GM23338 (cell line): ENCODE measurements at regions not wholly inside any gene's neighbourhood (a gene's known extent, or its start where the extent isn't known, plus 50 kb on each side); places are given as distances from the start of the nearest gene placed in this dataset.

Experiments
- ATAC-seq: fragments of 200-7000 bp; cut with Tn5 transposase; 3 replicates; pipeline ENCODE4 v1.9.1; 2020
- DNase-seq: peaks from one replicate; pipeline ENCODE4 v3.0.0-alpha.2; 2015; ENCODE audit warnings: low spot score
- H2AFZ ChIP-seq: fragments of 200-600 bp; sonication (generic); 2 replicates; pipeline ENCODE4 v1.8.0; 2016; ENCODE audit warnings: antibody characterized with exemption, mild to moderate bottlenecking, moderate library complexity
- H3F3A ChIP-seq: fragments of 200-600 bp; sonication (generic); replicated peaks from 2 replicates; pipeline ENCODE4 v1.8.0; 2017; ENCODE audit warnings: antibody characterized with exemption, mixed run types, low read depth
- H3K27ac ChIP-seq: fragments of 200-600 bp; sonication (generic); 2 replicates; pipeline ENCODE4 v1.6.1; 2016; ENCODE audit warnings: low read depth
- H3K27me3 ChIP-seq: fragments of 200-600 bp; sonication (generic); 2 replicates; pipeline ENCODE4 v1.8.0; 2016; ENCODE audit warnings: mild to moderate bottlenecking, mixed run types, moderate library complexity; ENCODE audit not compliant: insufficient read depth
- H3K36me3 ChIP-seq: fragments of 200-600 bp; sonication (generic); 2 replicates; pipeline ENCODE4 v1.8.0; 2016; ENCODE audit warnings: mild to moderate bottlenecking; ENCODE audit not compliant: insufficient read depth
- H3K4me1 ChIP-seq: fragments of 200-600 bp; sonication (generic); 2 replicates; pipeline ENCODE4 v1.8.0; 2016; ENCODE audit warnings: mild to moderate bottlenecking, moderate library complexity; ENCODE audit not compliant: insufficient read depth
- H3K4me2 ChIP-seq: fragments of 200-600 bp; sonication (generic); 2 replicates; pipeline ENCODE4 v1.7.1; 2017; ENCODE audit warnings: mixed run types
- H3K4me3 ChIP-seq: fragments of 200-600 bp; sonication (generic); 2 replicates; pipeline ENCODE4 v1.6.1; 2016; ENCODE audit warnings: mixed run types
- H3K79me2 ChIP-seq: fragments of 200-600 bp; sonication (generic); replicated peaks from 2 replicates; pipeline ENCODE4 v1.8.0; 2017; ENCODE audit warnings: mild to moderate bottlenecking; ENCODE audit not compliant: insufficient read depth
- H3K9me2 ChIP-seq: fragments of 200-600 bp; sonication (generic); 2 replicates; pipeline ENCODE4 v1.8.0; 2017; ENCODE audit not compliant: insufficient read depth
- H4K20me1 ChIP-seq: fragments of 200-600 bp; sonication (generic); replicated peaks from 2 replicates; pipeline ENCODE4 v1.8.0; 2017; ENCODE audit warnings: mild to moderate bottlenecking; ENCODE audit not compliant: insufficient read depth
- H3K27ac Mint-ChIP-seq: 2 replicates; pipeline ENCODE4 v1.8.0; 2020; ENCODE audit warnings: inconsistent platforms, mild to moderate bottlenecking, moderate library complexity, mixed read lengths
- H3K27me3 Mint-ChIP-seq: 3 replicates; pipeline ENCODE4 v1.8.0; 2022; ENCODE audit warnings: low read depth, mild to moderate bottlenecking, moderate library complexity, mixed read lengths, inconsistent platforms; ENCODE audit not compliant: insufficient read depth, poor library complexity
- H3K36me3 Mint-ChIP-seq: 3 replicates; pipeline ENCODE4 v1.8.0; 2021; ENCODE audit warnings: low read depth, mild to moderate bottlenecking, inconsistent platforms, moderate library complexity, mixed read lengths
- H3K4me1 Mint-ChIP-seq: 3 replicates; pipeline ENCODE4 v1.8.0; 2020; ENCODE audit warnings: mild to moderate bottlenecking, inconsistent platforms, mixed read lengths
- H3K4me3 Mint-ChIP-seq: 3 replicates; pipeline ENCODE4 v1.8.0; 2021; ENCODE audit warnings: moderate library complexity, mild to moderate bottlenecking, inconsistent platforms, mixed read lengths
- H3K9me3 Mint-ChIP-seq: 3 replicates; pipeline ENCODE4 v1.8.0; 2020; ENCODE audit warnings: moderate library complexity, mild to moderate bottlenecking, inconsistent platforms, mixed read lengths
- EZH2 ChIP-seq: fragments of 200-600 bp; sonication (generic); IDR thresholded peaks from one replicate; pipeline ENCODE4 v1.8.0; 2017; ENCODE audit warnings: antibody characterized with exemption, mild to moderate bottlenecking, low read depth; ENCODE audit not compliant: unreplicated experiment
- JUNB ChIP-seq: IDR thresholded peaks from one replicate; pipeline ENCODE4 v1.6.1; 2016; ENCODE audit warnings: antibody characterized with exemption; ENCODE audit not compliant: unreplicated experiment
- NANOG ChIP-seq: IDR thresholded peaks from 2 replicates; pipeline ENCODE4 v1.6.1; 2016; ENCODE audit warnings: antibody characterized with exemption, borderline replicate concordance
- POLR2AphosphoS5 ChIP-seq: IDR thresholded peaks from 2 replicates; pipeline ENCODE4 v1.6.1; 2016; ENCODE audit warnings: antibody characterized with exemption, low read depth
- STAT1 ChIP-seq: IDR thresholded peaks from one replicate; pipeline ENCODE4 v1.6.1; 2016; ENCODE audit warnings: antibody characterized with exemption; ENCODE audit not compliant: unreplicated experiment
- ZNF331 ChIP-seq: fragments of 250-450 bp; sonication (Bioruptor Pico); IDR thresholded peaks from 2 replicates; pipeline ENCODE4 v1.5.0; 2020; ENCODE audit warnings: low read depth, mild to moderate bottlenecking, moderate library complexity
- TF ChIP-seq, protein P1 (sequence below): fragments of 250-450 bp; sonication (Bioruptor Pico); IDR thresholded peaks from 2 replicates; pipeline ENCODE4 v1.5.0; 2020; ENCODE audit warnings: mild to moderate bottlenecking, moderate library complexity
- TF ChIP-seq, protein P2 (sequence below), 2 experiments: fragments of 200-600 bp in 1 of 2; sonication (generic) in 1 of 2; conservative IDR thresholded peaks; 2 replicates each; pipeline versions ENCODE4 v1.5.1 to v1.6.1; 2016 to 2017; ENCODE audit warnings: antibody characterized with exemption in 2 of 2, low read depth in 2 of 2, mild to moderate bottlenecking in 2 of 2, moderate library complexity in 1 of 2

DNA sequence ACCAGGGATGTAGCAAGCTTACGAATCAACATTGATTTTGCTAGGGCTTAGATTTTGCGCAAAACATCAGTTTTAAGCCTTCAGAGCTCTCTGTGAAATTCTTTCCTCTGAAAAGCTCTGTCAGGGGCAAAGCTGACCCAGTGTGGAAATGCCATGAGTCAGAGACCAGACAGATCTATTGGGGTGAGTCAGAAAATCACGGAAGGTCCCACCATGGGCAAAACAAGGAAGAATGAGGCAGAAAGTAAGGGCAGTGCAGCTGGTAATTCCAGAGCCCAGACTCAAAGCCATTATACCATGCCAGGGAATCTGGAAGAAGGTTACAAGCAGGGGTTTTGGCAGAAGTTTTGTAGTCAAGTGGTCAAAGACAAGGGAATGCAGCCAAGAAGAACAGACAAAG, 256.6 kb upstream of the CTAGE1 start (continued):
- TF ChIP-seq, protein P1, sequence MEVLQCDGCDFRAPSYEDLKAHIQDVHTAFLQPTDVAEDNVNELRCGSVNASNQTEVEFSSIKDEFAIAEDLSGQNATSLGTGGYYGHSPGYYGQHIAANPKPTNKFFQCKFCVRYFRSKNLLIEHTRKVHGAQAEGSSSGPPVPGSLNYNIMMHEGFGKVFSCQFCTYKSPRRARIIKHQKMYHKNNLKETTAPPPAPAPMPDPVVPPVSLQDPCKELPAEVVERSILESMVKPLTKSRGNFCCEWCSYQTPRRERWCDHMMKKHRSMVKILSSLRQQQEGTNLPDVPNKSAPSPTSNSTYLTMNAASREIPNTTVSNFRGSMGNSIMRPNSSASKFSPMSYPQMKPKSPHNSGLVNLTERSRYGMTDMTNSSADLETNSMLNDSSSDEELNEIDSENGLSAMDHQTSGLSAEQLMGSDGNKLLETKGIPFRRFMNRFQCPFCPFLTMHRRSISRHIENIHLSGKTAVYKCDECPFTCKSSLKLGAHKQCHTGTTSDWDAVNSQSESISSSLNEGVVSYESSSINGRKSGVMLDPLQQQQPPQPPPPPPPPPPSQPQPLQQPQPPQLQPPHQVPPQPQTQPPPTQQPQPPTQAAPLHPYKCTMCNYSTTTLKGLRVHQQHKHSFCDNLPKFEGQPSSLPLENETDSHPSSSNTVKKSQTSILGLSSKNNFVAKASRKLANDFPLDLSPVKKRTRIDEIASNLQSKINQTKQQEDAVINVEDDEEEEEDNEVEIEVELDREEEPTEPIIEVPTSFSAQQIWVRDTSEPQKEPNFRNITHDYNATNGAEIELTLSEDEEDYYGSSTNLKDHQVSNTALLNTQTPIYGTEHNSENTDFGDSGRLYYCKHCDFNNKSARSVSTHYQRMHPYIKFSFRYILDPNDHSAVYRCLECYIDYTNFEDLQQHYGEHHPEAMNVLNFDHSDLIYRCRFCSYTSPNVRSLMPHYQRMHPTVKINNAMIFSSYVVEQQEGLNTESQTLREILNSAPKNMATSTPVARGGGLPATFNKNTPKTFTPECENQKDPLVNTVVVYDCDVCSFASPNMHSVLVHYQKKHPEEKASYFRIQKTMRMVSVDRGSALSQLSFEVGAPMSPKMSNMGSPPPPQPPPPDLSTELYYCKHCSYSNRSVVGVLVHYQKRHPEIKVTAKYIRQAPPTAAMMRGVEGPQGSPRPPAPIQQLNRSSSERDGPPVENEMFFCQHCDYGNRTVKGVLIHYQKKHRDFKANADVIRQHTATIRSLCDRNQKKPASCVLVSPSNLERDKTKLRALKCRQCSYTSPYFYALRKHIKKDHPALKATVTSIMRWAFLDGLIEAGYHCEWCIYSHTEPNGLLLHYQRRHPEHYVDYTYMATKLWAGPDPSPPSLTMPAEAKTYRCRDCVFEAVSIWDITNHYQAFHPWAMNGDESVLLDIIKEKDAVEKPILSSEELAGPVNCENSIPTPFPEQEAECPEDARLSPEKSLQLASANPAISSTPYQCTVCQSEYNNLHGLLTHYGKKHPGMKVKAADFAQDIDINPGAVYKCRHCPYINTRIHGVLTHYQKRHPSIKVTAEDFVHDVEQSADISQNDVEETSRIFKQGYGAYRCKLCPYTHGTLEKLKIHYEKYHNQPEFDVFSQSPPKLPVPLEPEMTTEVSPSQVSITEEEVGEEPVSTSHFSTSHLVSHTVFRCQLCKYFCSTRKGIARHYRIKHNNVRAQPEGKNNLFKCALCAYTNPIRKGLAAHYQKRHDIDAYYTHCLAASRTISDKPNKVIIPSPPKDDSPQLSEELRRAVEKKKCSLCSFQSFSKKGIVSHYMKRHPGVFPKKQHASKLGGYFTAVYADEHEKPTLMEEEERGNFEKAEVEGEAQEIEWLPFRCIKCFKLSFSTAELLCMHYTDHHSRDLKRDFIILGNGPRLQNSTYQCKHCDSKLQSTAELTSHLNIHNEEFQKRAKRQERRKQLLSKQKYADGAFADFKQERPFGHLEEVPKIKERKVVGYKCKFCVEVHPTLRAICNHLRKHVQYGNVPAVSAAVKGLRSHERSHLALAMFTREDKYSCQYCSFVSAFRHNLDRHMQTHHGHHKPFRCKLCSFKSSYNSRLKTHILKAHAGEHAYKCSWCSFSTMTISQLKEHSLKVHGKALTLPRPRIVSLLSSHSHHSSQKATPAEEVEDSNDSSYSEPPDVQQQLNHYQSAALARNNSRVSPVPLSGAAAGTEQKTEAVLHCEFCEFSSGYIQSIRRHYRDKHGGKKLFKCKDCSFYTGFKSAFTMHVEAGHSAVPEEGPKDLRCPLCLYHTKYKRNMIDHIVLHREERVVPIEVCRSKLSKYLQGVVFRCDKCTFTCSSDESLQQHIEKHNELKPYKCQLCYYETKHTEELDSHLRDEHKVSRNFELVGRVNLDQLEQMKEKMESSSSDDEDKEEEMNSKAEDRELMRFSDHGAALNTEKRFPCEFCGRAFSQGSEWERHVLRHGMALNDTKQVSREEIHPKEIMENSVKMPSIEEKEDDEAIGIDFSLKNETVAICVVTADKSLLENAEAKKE (CRISPR knock-in tag), result no peak

DNA sequence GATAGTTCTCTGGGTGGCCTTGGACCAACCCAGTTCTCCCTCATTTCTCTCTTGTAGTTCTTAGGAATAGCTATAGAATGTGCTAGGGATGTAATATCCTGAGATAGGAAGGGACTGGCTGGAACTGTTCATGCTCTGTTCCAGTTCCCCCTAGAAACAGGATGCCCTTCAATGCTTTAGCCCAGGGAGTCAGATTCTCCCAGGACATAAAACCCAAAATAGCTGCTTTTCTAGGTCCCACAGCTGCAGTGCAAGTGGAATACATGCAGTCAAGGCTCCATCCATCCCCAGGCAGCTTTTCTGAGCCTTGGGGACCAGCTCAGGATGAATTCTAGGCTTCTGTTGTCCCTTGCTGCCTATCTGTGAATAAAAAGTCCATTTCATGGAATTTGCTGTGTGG, 257.3 kb upstream of the CTAGE1 start:
- Histone ChIP-seq H4K20me1 (no peaks in the 10 kb centered on the region), H3K36me3 (no peaks in the 10 kb centered on the region), H2AFZ (no peak overlapping the region), H3F3A (no peaks in the 10 kb centered on the region), H3K4me2 (no peak overlapping the region), H3K9me2 (0 out of 2 replicates have a peak, but pooled peaks cover 4% of the 10 kb centered on the region), H3K27me3 (no peaks in the 10 kb centered on the region), H3K27ac (no peak overlapping the region), H3K4me1 (no peaks in the 10 kb centered on the region), H3K79me2 (no peaks in the 10 kb centered on the region), H3K4me3 (no peak overlapping the region)
- Mint-ChIP-seq H3K4me1 (no peaks in the 10 kb centered on the region), H3K36me3 (no peaks in the 10 kb centered on the region), H3K4me3 (no peak overlapping the region), H3K27ac (no peak overlapping the region), H3K27me3 (peaks cover 4% of the 10 kb centered on the region), H3K9me3 (no peaks in the 10 kb centered on the region)
- no peak for DNase-seq
- ATAC-seq, result no peak
- TF ChIP-seq NANOG (no peak), ZNF331 (no peak), EZH2 (no peak), JUNB (no peak), STAT1 (no peak), POLR2AphosphoS5 (no peak)
- TF ChIP-seq, protein P1 (CRISPR knock-in tag), result no peak
- TF ChIP-seq, protein P2, sequence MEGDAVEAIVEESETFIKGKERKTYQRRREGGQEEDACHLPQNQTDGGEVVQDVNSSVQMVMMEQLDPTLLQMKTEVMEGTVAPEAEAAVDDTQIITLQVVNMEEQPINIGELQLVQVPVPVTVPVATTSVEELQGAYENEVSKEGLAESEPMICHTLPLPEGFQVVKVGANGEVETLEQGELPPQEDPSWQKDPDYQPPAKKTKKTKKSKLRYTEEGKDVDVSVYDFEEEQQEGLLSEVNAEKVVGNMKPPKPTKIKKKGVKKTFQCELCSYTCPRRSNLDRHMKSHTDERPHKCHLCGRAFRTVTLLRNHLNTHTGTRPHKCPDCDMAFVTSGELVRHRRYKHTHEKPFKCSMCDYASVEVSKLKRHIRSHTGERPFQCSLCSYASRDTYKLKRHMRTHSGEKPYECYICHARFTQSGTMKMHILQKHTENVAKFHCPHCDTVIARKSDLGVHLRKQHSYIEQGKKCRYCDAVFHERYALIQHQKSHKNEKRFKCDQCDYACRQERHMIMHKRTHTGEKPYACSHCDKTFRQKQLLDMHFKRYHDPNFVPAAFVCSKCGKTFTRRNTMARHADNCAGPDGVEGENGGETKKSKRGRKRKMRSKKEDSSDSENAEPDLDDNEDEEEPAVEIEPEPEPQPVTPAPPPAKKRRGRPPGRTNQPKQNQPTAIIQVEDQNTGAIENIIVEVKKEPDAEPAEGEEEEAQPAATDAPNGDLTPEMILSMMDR (conservative IDR thresholded peaks at IDR 0.05; ENCODE audit: low read depth in 2 of 2), result no peak
